ENCODE measurements at regions not wholly inside any gene's neighbourhood (a gene's known extent, or its start where the extent isn't known, plus 50 kb on each side); places are given as distances from the start of the nearest gene placed in this dataset.

- Histone ChIP-seq H3K9me3 (ENCODE audit: control insufficient read depth, insufficient read depth, low read depth, low read length) (no peaks in the 10 kb centered on the region), H3K27me3 (ENCODE audit: control insufficient read depth, insufficient read depth, low read length) (0 out of 2 replicates have a peak, but pooled peaks cover 2% of the 10 kb centered on the region), H3K4me1 (ENCODE audit: control insufficient read depth, insufficient read depth, low read length) (no peaks in the 10 kb centered on the region), H3K27ac (ENCODE audit: low read length) (no peak overlapping the region), H3K36me3 (ENCODE audit: control insufficient read depth, insufficient read depth, low read length) (no peaks in the 10 kb centered on the region), H3K4me3 (ENCODE audit: low read depth in 2 of 2, low read length in 2 of 2) (no peak overlapping the region)
- TF ChIP-seq POLR2AphosphoS5 (IDR thresholded peaks at IDR 0.05; ENCODE audit: low read depth, low read length) (no peak), TCF7L2 (IDR thresholded peaks at IDR 0.05; ENCODE audit: low read depth, low read length) (no peak), REST (IDR thresholded peaks at IDR 0.05; ENCODE audit: insufficient read depth in 1 of 2, low read depth in 2 of 2, low read length in 1 of 2) (no peak), SIN3A (IDR thresholded peaks at IDR 0.05; ENCODE audit: borderline replicate concordance, insufficient read depth, low read depth, low read length) (no peak), CTCF (IDR thresholded peaks at IDR 0.05) (no peak)
- POLR2A ChIA-PET = no interaction called here
- in situ Hi-C loops (cut with HindIII; ENCODE audit: low pct_unique_long_range_greater_than_20kb, low sequenced_read_pairs) = no loop called here
- no TSS peak for BruUV-seq (replicated peaks)
- CTCF ChIA-PET = no interaction called here
- DNase-seq (ENCODE audit: low read depth, low spot score) (no peak), ATAC-seq (no peak)
- intact Hi-C loops (cut with micrococcal nuclease; ENCODE audit: unreplicated experiment) = no loop called here
Measured at GRCh38 chr16:9249534-9249933, 158.1 kb downstream of the HAPSTR1 start.

DNA sequence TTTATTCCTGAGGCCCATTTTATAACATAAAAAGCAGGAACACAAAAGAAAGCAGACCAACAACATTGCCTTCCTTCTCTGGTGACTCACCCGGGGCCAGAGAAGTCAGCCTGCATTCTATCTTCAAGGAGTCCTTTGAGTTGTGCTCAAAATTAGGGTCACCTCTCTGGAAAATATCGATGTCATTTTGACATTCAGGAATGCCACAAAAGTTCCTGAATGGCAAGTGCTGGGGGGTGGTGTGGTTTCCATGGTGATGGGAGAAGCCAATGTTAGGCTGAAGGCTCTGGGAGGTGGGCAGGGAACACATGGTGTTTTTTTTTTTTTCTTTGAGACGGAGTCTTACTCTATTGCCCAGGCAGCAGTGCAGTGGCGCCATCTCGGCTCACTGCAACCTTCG is 159.6 kb downstream of the HAPSTR1 start:
- intact Hi-C loops (cut with micrococcal nuclease; ENCODE audit: unreplicated experiment) = no loop called here
- in situ Hi-C loops (cut with HindIII; ENCODE audit: low pct_unique_long_range_greater_than_20kb, low sequenced_read_pairs) = no loop called here
- no TSS peak for BruUV-seq (replicated peaks)
- ChIA-PET CTCF (no interaction called here), POLR2A (no interaction called here)
- no peak for DNase-seq (ENCODE audit: low read depth, low spot score)
- Histone ChIP-seq H3K4me1 (ENCODE audit: control insufficient read depth, insufficient read depth, low read length) (no peaks in the 10 kb centered on the region), H3K36me3 (ENCODE audit: control insufficient read depth, insufficient read depth, low read length) (no peaks in the 10 kb centered on the region), H3K9me3 (ENCODE audit: control insufficient read depth, insufficient read depth, low read depth, low read length) (no peaks in the 10 kb centered on the region), H3K4me3 (ENCODE audit: low read depth in 2 of 2, low read length in 2 of 2) (no peak overlapping the region), H3K27ac (ENCODE audit: low read length) (no peak overlapping the region), H3K27me3 (ENCODE audit: control insufficient read depth, insufficient read depth, low read length) (peaks cover 5% of the 10 kb centered on the region; the same call in 1 of the 2 replicates)
- TF ChIP-seq CTCF (IDR thresholded peaks at IDR 0.05) (no peak), REST (IDR thresholded peaks at IDR 0.05; ENCODE audit: insufficient read depth in 1 of 2, low read depth in 2 of 2, low read length in 1 of 2) (no peak), POLR2AphosphoS5 (IDR thresholded peaks at IDR 0.05; ENCODE audit: low read depth, low read length) (no peak), TCF7L2 (IDR thresholded peaks at IDR 0.05; ENCODE audit: low read depth, low read length) (no peak), SIN3A (IDR thresholded peaks at IDR 0.05; ENCODE audit: borderline replicate concordance, insufficient read depth, low read depth, low read length) (no peak)
- no peak for ATAC-seq
